PC-9 (cell line): ENCODE measurements at regions not wholly inside any gene's neighbourhood (a gene's known extent, or its start where the extent isn't known, plus 50 kb on each side); places are given as distances from the start of the nearest gene placed in this dataset.

ENCODE experiments used
- CTCF ChIP-seq: fragments of 200-600 bp; sonication (generic); conservative IDR thresholded peaks from 2 replicates; pipeline ENCODE4 v1.6.1; 2017; ENCODE audit warnings: mixed run types, antibody characterized with exemption, mild to moderate bottlenecking, moderate library complexity
- EZH2 ChIP-seq: fragments of 200-600 bp; sonication (generic); IDR thresholded peaks from 2 replicates; pipeline ENCODE4 v1.8.0; 2017; ENCODE audit warnings: antibody characterized with exemption, low read depth

- no peak for TF ChIP-seq EZH2
- no peak for TF ChIP-seq CTCF
Measured at GRCh38 chr11:11731311-11732083, 109.7 kb upstream of the GALNT18 start.
